GM18907 (cell line): ENCODE measurements at regions not wholly inside any gene's neighbourhood (a gene's known extent, or its start where the extent isn't known, plus 50 kb on each side); places are given as distances from the start of the nearest gene placed in this dataset.
"Not testable (repeated sequence)": the region's sequence is repeated elsewhere in the genome, so short reads cannot be mapped to it uniquely, and the experiment has no call there.

Source experiments
- ATAC-seq: cut with Tn5 transposase; IDR thresholded peaks from one replicate; pipeline ENCODE4 v1.9.1; 2021; ENCODE audit warnings: mild to moderate bottlenecking, moderate library complexity; ENCODE audit not compliant: unreplicated experiment

GRCh38 chr2:224121406-224122067 is 82.5 kb upstream of the SERPINE2 start:
- no peak for ATAC-seq

GRCh38 chr2:224120986-224121385 is 81.9 kb upstream of the SERPINE2 start:
- ATAC-seq, result no peak

DNA sequence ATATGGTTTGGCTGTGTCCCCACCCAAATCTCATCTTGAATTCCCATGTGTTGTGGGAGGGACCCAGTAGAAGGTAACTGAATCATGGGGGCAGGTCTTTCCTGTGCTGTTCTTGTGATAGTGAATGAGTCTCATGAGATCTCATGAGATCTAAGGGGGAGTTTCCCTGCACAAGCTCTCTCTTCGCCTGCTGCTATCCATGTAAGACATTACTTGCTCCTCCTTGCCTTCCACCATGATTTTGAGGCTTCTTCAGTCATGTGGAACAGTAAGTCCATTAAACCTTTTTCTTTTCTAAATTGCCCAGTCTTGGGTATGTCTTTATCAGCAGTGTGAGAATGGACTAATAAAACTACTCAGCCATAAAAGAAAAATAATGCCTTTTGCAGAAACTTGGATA is 80.8 kb upstream of the SERPINE2 start:
- not testable (repeated sequence) for ATAC-seq

DNA sequence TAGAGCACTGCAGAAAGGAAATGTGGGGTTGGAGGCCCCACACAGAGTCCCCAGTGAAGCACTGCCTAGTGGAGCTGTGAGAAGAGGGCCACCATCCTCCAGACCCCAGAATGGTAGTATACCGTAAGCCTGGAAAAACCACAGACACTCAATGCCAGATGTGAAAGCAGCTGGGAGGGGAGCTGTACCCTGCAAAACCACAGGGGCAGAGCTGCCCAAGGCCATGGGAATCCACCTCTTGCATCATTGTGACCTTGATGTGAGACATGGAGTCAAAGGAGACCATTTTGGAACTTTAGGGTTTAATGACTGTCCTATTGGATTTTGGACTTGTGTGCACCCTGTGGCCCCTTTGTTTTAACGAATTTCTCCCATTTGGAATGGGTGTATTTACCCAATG is 75.3 kb upstream of the SERPINE2 start:
- ATAC-seq, result no peak

GRCh38 chr2:224113930-224114329 is 74.8 kb upstream of the SERPINE2 start:
- ATAC-seq, result not testable (repeated sequence)

- ATAC-seq, result no peak
Measured at GRCh38 chr2:224111576-224111975, 72.5 kb upstream of the SERPINE2 start.

DNA sequence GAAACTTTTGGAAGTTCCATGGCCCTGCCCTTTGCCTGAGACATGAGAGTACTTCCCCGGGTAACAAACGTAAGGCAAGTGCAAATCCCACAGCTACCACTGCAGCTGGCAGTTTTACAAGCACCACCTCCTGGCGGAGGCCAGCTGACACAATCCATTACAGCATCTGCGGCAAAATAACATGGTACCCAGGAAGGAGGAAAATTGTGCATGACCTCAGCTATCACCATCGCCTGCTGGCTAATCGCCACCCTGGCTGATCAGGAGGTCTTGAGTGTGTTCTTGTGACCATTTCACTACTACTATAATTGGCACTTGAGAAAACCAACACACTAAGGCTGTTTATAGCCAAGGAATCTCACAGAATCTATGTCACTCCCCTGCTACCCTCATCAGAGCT is 71.7 kb upstream of the SERPINE2 start:
- ATAC-seq, result no peak

DNA sequence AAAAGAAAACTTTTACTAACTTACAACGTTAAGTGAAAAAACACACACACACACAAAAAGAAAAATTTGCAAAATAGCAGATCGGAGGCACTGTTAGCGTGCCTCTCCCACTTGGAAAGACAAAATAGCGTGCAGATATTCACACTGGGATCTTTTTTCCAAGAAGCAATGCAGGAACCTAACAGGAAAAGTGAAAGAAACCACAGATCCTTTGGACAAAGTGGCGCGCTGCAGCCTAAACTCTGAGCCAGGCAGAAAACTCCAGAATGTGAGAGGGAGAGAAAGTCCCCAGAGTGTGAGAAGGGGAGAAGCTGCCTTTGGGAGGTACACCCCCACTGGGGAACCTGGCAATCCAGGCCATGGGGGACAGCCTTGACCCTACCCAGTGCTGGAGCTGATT is 70.7 kb upstream of the SERPINE2 start:
- ATAC-seq, result no peak

- no peak for ATAC-seq
Measured at GRCh38 chr2:224106794-224107193, 67.7 kb upstream of the SERPINE2 start.

DNA sequence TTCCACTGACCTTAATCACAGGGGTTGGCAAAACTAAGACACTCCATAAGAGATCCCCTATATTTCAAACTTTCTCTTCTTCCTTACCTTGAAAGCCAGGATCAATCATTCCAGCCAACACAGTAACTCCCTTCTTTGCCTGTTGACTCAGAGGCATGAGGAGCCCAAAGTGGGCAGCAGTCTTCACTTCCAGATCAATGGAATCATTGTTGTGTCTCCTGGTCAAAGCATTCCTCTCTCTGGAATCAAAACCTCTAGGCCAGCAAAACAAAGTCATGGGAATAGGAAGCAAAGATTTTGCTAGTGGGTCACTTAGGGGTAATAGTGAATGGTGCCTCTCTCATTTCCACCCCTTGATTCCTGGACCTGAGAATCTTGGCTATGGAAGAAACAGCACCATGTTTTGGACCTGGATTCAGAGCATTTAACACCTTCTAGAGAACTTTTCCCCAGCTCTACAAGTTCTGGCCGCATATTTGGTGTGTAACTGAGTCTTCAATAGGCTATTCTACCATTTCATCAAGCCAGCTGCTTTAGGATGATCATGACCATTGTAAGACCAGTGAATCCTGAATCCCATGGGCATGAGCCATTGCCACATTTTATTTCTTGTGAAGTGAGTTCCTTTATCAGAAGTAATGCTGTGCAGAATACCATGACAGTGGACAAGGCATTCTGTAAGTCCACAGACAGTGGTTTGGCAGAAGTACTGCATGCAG is 65.7 kb upstream of the SERPINE2 start:
- no peak for ATAC-seq

GRCh38 chr2:224103651-224104050 is 64.6 kb upstream of the SERPINE2 start:
- no peak for ATAC-seq

DNA sequence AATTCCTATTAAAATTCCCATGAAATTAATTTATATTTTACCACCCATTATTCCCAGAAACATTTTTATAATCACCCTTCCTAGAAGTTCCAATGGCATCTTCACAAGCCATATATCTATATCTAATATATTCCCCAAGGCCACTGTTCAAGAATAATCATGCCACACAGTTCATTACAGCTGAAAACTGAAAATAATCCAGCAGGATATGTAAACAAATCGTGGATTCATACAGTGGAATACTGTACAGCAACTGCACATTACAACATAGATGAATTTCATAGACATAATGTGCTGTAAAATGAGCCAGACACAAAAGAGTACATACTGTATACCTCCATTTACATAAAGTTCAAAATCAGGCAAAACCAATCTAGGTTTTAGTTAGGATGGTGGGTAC is 63.9 kb upstream of the SERPINE2 start:
- ATAC-seq, result no peak

DNA sequence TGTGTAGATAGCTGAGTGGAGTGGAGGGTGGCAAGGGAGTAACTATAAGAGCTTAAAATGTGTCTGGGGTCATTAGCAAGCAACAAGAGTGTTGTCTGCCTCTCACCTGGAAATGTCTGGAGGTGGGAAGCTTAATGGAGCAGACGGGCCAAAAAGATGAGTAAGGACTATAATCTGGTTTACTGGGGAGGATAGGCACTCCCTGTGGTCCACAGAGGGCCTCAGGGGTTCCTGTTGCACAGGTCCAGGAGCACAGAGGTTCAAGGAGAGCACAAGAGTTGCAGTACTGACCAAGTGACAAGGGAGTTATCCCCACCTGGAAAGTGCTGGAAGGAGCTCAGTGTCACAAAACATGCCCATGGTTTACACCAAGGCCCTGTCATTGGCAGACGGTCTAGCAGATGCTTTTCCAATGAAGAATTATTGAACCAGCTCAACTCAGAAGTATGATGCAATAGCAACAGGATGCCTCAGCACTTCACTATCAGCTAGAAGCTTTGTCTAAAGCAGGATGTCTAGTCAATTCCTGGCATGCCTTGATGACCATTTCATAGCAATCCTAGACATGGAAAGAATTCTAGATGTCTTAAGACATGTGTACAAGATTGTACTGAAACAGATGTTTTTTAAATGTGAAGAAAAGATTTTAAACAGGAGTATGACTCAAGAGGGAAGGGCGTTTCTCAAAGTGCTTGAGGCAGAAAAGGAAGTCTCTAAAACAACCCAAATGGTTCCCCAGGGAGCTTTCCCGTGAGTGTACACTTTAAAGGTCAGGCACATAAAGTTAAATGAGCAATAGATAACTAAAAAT is 62.9 kb upstream of the SERPINE2 start:
- ATAC-seq, result no peak

GRCh38 chr2:224099861-224100643 is 61.0 kb upstream of the SERPINE2 start:
- ATAC-seq, result no peak

GRCh38 chr2:224098481-224099230 is 59.6 kb upstream of the SERPINE2 start:
- ATAC-seq, result no peak

- no peak for ATAC-seq
Measured at GRCh38 chr2:224094413-224094812, 55.3 kb upstream of the SERPINE2 start.

- not testable (repeated sequence) for ATAC-seq
Measured at GRCh38 chr2:224091671-224092070, 52.6 kb upstream of the SERPINE2 start.

DNA sequence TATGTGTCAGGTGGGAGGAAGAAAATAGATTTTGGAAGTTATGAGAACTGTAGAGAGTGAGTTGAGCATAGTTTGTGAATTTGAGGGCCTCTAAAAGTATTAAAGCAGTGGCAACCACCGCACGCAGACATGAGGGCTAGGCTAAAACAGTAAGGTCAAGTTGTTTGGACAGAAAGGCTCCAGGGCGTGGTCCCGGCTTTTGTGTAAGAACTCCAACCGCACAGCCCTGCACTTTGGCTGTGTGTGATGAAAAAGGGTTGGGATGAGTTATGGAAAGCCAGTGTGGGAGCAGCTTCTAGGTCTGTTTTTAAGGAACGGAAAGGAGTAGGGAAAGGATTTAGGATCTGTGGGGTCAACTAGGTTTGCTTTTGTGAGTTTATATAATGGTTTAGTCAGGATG is 50.5 kb upstream of the SERPINE2 start:
- ATAC-seq, result not testable (repeated sequence)
